A673 (cell line): ENCODE measurements at regions not wholly inside any gene's neighbourhood (a gene's known extent, or its start where the extent isn't known, plus 50 kb on each side); places are given as distances from the start of the nearest gene placed in this dataset.

Experiments used
- BruUV-seq: library from RNA; stranded (reverse); fragments of 400-500 nt; replicated peaks from 2 replicates; lab custom pipeline; 2021; lab: Mats Ljungman, UMichigan
- CTCF ChIA-PET: fragments of 300-600 bp; sonication (Branson Sonifier 250); formaldehyde crosslinking; loops from one replicate; lab custom pipeline; 2022; ENCODE audit warnings: antibody characterized with exemption; lab: Charles Lee
- POLR2A ChIA-PET: fragments of 300-600 bp; sonication (Branson Sonifier 250); formaldehyde crosslinking; loops from one replicate; lab custom pipeline; 2022; ENCODE audit warnings: antibody characterized with exemption; ENCODE audit not compliant: low non-redundant PET; lab: Charles Lee
- DNase-seq: peaks from one replicate; pipeline ENCODE4 v3.0.0-alpha.2; 2015; ENCODE audit warnings: low spot score
- H3K27ac ChIP-seq: fragments of 200-600 bp; sonication (generic); 2 replicates; pipeline ENCODE4 v1.5.1; 2016; ENCODE audit warnings: mixed run types, low read depth, mild to moderate bottlenecking, mixed read lengths, antibody characterized with exemption, low read length; ENCODE audit not compliant: poor library complexity, severe bottlenecking
- H3K27me3 ChIP-seq: fragments of 200-600 bp; sonication (generic); replicated peaks from 2 replicates; pipeline ENCODE4 v1.6.1; 2017; ENCODE audit warnings: mixed run types, low read depth, mild to moderate bottlenecking, mixed read lengths, antibody characterized with exemption, low read length; ENCODE audit not compliant: insufficient read depth, poor library complexity
- H3K36me3 ChIP-seq: fragments of 200-600 bp; sonication (generic); 2 replicates; pipeline ENCODE4 v1.6.1; 2016; ENCODE audit warnings: mixed run types, mild to moderate bottlenecking, mixed read lengths, antibody characterized with exemption, low read length; ENCODE audit not compliant: insufficient read depth, poor library complexity, severe bottlenecking
- H3K4me1 ChIP-seq: fragments of 200-600 bp; sonication (generic); 2 replicates; pipeline ENCODE4 v1.6.1; 2017; ENCODE audit warnings: mixed run types, mild to moderate bottlenecking, mixed read lengths, antibody characterized with exemption, low read length; ENCODE audit not compliant: insufficient read depth, poor library complexity, severe bottlenecking
- H3K4me3 ChIP-seq: fragments of 200-600 bp; sonication (generic); 2 replicates; pipeline ENCODE4 v1.5.1; 2016; ENCODE audit warnings: low read depth, mixed run types, mild to moderate bottlenecking, mixed read lengths, low read length; ENCODE audit not compliant: poor library complexity, severe bottlenecking
- H3K9me3 ChIP-seq: fragments of 200-600 bp; sonication (generic); 2 replicates; pipeline ENCODE4 v1.6.1; 2016; ENCODE audit warnings: mixed run types, low read depth, mild to moderate bottlenecking, mixed read lengths, antibody characterized with exemption, low read length; ENCODE audit not compliant: poor library complexity, severe bottlenecking
- CTCF ChIP-seq: fragments of 300-800, 200-600 bp; sonication (generic); conservative IDR thresholded peaks from 2 replicates; pipeline ENCODE4 v1.5.1; 2017; ENCODE audit warnings: low read depth, mild to moderate bottlenecking, antibody characterized with exemption, low read length, moderate library complexity, mixed read lengths
- EZH2 ChIP-seq: fragments of 200-600 bp; sonication (generic); IDR thresholded peaks from 2 replicates; pipeline ENCODE4 v1.6.1; 2017; ENCODE audit warnings: borderline replicate concordance, low read depth, mild to moderate bottlenecking, mixed read lengths, antibody characterized with exemption, low read length; ENCODE audit not compliant: poor library complexity, severe bottlenecking
- intact Hi-C: fragments of 100-400 bp; cut with micrococcal nuclease; formaldehyde crosslinking; loops from one replicate; pipeline ENCODE4 v1.10.0; 2022; ENCODE audit not compliant: unreplicated experiment

GRCh38 chr20:11140359-11140758 is 466.6 kb upstream of the JAG1 start:
- Histone ChIP-seq H3K27ac (no peak overlapping the region), H3K27me3 (peaks cover 19% of the 10 kb centered on the region), H3K4me1 (no peaks in the 10 kb centered on the region), H3K36me3 (no peaks in the 10 kb centered on the region), H3K9me3 (no peaks in the 10 kb centered on the region), H3K4me3 (no peak overlapping the region)
- intact Hi-C loops = no loop called here
- DNase-seq = no peak
- POLR2A ChIA-PET = no interaction called here
- CTCF ChIA-PET = no interaction called here
- no peak for TF ChIP-seq EZH2
- no peak for TF ChIP-seq CTCF
- no TSS peak for BruUV-seq

- intact Hi-C loops = no loop called here
- CTCF ChIA-PET = no interaction called here
- H3K27ac ChIP-seq = no peak overlapping the region
Measured at GRCh38 chr20:11143481-11143880, 469.7 kb upstream of the JAG1 start.

DNA sequence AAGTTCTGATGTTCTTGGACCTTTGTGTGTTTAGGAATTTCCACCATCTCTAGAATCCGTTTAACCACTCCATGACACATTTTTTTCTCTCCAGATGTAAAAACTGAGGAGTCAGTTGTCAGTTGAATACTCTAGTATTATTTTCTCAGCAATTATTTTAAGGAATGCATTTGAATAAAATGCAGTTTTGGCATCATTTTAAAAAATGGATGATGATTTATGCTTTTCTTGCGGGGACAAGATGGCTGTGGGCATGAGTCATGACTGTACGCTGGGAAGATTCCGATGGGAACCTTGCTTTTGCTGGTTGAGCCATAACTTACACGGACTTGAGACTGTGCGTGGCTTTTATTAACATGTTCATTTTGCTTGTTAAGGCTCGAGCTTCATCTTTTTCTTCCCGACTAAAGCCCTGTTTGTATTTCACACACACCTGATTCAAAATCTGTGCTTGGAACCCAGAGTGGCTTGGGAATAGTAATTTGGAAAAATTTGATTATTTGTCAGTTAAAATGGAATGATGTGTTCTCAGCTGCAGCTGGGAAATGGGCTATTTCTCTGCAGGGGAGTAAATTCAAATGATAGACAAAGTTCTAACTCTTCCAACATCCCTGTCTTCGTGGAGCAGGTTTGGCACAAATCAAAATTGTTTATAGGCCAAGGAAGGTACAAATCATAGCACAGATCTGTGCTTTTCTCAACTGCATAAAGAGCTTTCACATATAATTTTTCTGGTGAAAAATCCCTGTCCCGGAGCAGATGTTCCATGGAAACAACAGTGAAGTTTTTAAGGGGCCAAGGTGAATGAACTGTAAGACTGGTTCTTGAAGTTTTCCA is 470.5 kb upstream of the JAG1 start:
- H3K9me3 ChIP-seq = no peaks in the 10 kb centered on the region
- H3K27me3 ChIP-seq = no peaks in the 10 kb centered on the region
- TF ChIP-seq EZH2 = no peak
- TF ChIP-seq CTCF = no peak
- DNase-seq = peak; percentile 18
- no peaks in the 10 kb centered on the region for H3K4me1 ChIP-seq
- intact Hi-C loops = no loop called here
- no peak overlapping the region for H3K4me3 ChIP-seq
- BruUV-seq = no TSS peak
- H3K27ac ChIP-seq = no peak overlapping the region
- POLR2A ChIA-PET = no interaction called here
- CTCF ChIA-PET = no interaction called here
- H3K36me3 ChIP-seq = no peaks in the 10 kb centered on the region

More at GRCh38 chr20:11143481-11143880, 469.7 kb upstream of the JAG1 start:
- TF ChIP-seq EZH2 (no peak), CTCF (no peak)
- Histone ChIP-seq H3K36me3 (no peaks in the 10 kb centered on the region), H3K9me3 (no peaks in the 10 kb centered on the region), H3K4me3 (no peak overlapping the region), H3K27me3 (peaks cover 2% of the 10 kb centered on the region), H3K4me1 (no peaks in the 10 kb centered on the region)
- POLR2A ChIA-PET = no interaction called here
- DNase-seq = no peak
- no TSS peak for BruUV-seq
